ENCODE measurements at regions not wholly inside any gene's neighbourhood (a gene's known extent, or its start where the extent isn't known, plus 50 kb on each side); places are given as distances from the start of the nearest gene placed in this dataset.

GRCh38 chr2:118589721-118590120 is 257.7 kb downstream of the EN1 start:
- CTCF ChIA-PET: no interaction called here
- Histone ChIP-seq H3K27me3 (replicated peaks in 1 of 2; ENCODE audit: control insufficient read depth in 2 of 2, insufficient read depth in 2 of 2, low read length in 1 of 2) (peaks cover 0 to 2% of the 10 kb centered on the region in 2 experiments; a peak in 1 of 4 replicates), H3K36me3 (ENCODE audit: control insufficient read depth in 2 of 2, insufficient read depth in 2 of 2, low read length in 1 of 2) (no peaks in the 10 kb centered on the region), H3K9ac (ENCODE audit: control insufficient read depth, insufficient read depth, low read length) (no peak overlapping the region), H3K79me2 (ENCODE audit: control insufficient read depth, insufficient read depth, low read length) (no peaks in the 10 kb centered on the region), H4K20me1 (ENCODE audit: control insufficient read depth, insufficient read depth) (no peaks in the 10 kb centered on the region), H3K9me3 (replicated peaks; ENCODE audit: control insufficient read depth, insufficient read depth, low read length) (no peaks in the 10 kb centered on the region), H3K27ac (ENCODE audit: control insufficient read depth, insufficient read depth) (no peak overlapping the region), H3K4me3 (no peak overlapping the region), H3K4me2 (ENCODE audit: control insufficient read depth, insufficient read depth) (no peak overlapping the region), H3K4me1 (ENCODE audit: control insufficient read depth, insufficient read depth, low read length) (no peaks in the 10 kb centered on the region), H2AFZ (ENCODE audit: control insufficient read depth, low read depth, low read length) (no peak overlapping the region)
- DNase-seq (ENCODE audit: low read depth, low spot score) (no peak), ATAC-seq (no peak), FAIRE-seq (no peak)
- RAD21 ChIA-PET (ENCODE audit: unreplicated experiment): no interaction called here
- POLR2A ChIA-PET: no interaction called here
- in situ Hi-C loops (cut with MboI): no loop called here
- WGBS (ENCODE audit: insufficient coverage, insufficient replicate concordance, low lambda C conversion rate, missing lambda C conversion rate): 53% methylated on average over 3 of the region's 3 CpGs
- intact Hi-C loops (cut with micrococcal nuclease; ENCODE audit: unreplicated experiment): no loop called here
- SMC1A ChIA-PET (ENCODE audit: uncharacterized antibody, unreplicated experiment): no interaction called here
- no TSS peak for BruUV-seq (replicated peaks)
- no peak for TF ChIP-seq MXI1 (IDR thresholded peaks at IDR 0.05; ENCODE audit: low read depth, low read length)
- no peak for TF ChIP-seq ETV6 (conservative IDR thresholded peaks at IDR 0.05 in 1 of 2, IDR thresholded peaks at IDR 0.05 in 1 of 2; ENCODE audit: borderline replicate concordance in 1 of 2, low read depth in 1 of 2)
- no peak for TF ChIP-seq RUNX3 (IDR thresholded peaks at IDR 0.05; ENCODE audit: low read length)
- TF ChIP-seq REST (IDR thresholded peaks at IDR 0.05; ENCODE audit: low read depth, low read length): no peak
- TF ChIP-seq ATF3 (IDR thresholded peaks at IDR 0.05; ENCODE audit: borderline replicate concordance, extremely low read depth, low read depth, low read length): no peak
- no peak for TF ChIP-seq NKRF (conservative IDR thresholded peaks at IDR 0.05)
- TF ChIP-seq POLR2AphosphoS2 (IDR thresholded peaks at IDR 0.05; ENCODE audit: low read depth, low read length): no peak
- no peak for TF ChIP-seq WRNIP1 (IDR thresholded peaks at IDR 0.05; ENCODE audit: borderline replicate concordance, low read depth, low read length)
- TF ChIP-seq NFIC (IDR thresholded peaks at IDR 0.05; ENCODE audit: low read depth, low read length): no peak
- TF ChIP-seq E2F8 (IDR thresholded peaks at IDR 0.05; ENCODE audit: low read depth, partially characterized antibody): no peak
- no peak for TF ChIP-seq SREBF2 (IDR thresholded peaks at IDR 0.05; ENCODE audit: low read length)
- TF ChIP-seq USF1 (IDR thresholded peaks at IDR 0.05; ENCODE audit: borderline replicate concordance, extremely low read length, insufficient read depth, low read depth, low read length): no peak

Data from GM12878 (cell line).